ENCODE measurements at regions not wholly inside any gene's neighbourhood (a gene's known extent, or its start where the extent isn't known, plus 50 kb on each side); places are given as distances from the start of the nearest gene placed in this dataset.

DNA sequence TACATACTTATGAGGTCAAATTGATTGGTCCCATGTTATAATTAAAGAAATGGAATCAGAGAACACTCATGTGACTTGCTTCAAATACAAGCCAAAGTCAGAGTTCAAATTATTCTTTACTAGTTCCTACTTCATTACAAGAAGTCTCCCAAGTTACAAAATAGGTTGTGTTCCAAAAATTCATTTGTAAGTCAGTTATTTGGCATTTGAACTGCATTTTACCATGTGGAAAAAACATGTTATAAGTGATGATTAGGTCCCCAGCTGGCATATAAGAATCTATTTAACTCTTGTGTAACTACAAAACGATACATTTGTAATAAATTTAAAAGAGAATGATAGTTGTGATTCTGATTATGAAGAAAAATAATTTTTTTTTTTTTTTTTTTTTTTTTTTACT is 124.1 kb downstream of the DISP1 start:
- no peak overlapping the region for H3K27ac ChIP-seq
- H3K36me3 ChIP-seq = no peaks in the 10 kb centered on the region
- H3K9me3 ChIP-seq (ENCODE audit: severe bottlenecking) = no peaks in the 10 kb centered on the region
- no peak for DNase-seq
- TF ChIP-seq, protein P1, sequence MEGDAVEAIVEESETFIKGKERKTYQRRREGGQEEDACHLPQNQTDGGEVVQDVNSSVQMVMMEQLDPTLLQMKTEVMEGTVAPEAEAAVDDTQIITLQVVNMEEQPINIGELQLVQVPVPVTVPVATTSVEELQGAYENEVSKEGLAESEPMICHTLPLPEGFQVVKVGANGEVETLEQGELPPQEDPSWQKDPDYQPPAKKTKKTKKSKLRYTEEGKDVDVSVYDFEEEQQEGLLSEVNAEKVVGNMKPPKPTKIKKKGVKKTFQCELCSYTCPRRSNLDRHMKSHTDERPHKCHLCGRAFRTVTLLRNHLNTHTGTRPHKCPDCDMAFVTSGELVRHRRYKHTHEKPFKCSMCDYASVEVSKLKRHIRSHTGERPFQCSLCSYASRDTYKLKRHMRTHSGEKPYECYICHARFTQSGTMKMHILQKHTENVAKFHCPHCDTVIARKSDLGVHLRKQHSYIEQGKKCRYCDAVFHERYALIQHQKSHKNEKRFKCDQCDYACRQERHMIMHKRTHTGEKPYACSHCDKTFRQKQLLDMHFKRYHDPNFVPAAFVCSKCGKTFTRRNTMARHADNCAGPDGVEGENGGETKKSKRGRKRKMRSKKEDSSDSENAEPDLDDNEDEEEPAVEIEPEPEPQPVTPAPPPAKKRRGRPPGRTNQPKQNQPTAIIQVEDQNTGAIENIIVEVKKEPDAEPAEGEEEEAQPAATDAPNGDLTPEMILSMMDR (IDR thresholded peaks at IDR 0.05; ENCODE audit: low read depth, low read length) = no peak
- H3K27me3 ChIP-seq (ENCODE audit: insufficient read depth, low read depth, severe bottlenecking) = no peaks in the 10 kb centered on the region
- no peak overlapping the region for H3K4me3 ChIP-seq (ENCODE audit: low read depth, low read length)

DNA sequence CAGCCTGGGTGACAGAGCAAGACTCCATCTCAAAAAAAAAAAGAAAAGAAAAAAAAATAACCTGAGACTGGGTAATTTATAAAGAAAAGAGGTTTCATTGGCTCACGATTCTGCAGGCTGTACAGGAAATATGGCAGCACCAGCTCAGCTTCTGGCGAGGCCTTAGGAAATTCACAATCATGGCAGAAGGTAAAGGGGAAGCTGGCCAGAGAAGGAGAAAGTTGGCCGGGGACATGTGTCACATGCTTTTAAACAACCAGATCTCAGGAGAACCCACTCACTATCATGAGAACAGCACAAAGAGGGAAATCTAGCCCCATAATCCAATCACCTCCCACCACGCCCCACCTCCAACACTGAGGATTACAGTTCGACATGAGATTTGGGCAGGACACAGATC is 125.3 kb downstream of the DISP1 start:
- H3K9me3 ChIP-seq (ENCODE audit: severe bottlenecking) = no peaks in the 10 kb centered on the region

DNA sequence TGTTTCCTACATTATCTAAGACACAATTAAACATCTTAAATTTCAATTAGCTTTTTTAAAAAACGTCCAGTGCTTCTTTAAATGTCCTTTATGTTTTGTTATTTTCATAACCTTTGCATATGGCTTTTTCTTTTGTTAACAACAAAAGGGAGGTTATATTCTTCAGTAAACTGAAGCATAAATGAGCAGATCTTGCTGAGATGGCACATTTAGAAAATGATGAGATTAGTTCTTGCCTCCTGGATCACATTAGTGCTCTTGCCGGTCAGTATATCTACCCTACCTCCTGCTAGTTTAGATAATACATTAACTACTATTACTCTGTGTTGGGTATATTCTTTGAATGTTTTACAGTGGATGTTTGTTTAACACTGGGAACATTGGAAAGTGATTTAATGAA is 126.1 kb downstream of the DISP1 start:
- H3K27ac ChIP-seq = no peak overlapping the region
- H3K36me3 ChIP-seq = no peaks in the 10 kb centered on the region
- H3K9me3 ChIP-seq (ENCODE audit: severe bottlenecking) = no peaks in the 10 kb centered on the region
- DNase-seq = no peak
- H3K4me3 ChIP-seq (ENCODE audit: low read depth, low read length) = no peak overlapping the region
- TF ChIP-seq, protein P1 (IDR thresholded peaks at IDR 0.05; ENCODE audit: low read depth, low read length) = no peak
- no peaks in the 10 kb centered on the region for H3K27me3 ChIP-seq (ENCODE audit: insufficient read depth, low read depth, severe bottlenecking)

More for the DNA sequence above, 125.3 kb downstream of the DISP1 start:
- no peaks in the 10 kb centered on the region for H3K36me3 ChIP-seq
- DNase-seq = no peak
- H3K27ac ChIP-seq = no peak overlapping the region
- TF ChIP-seq, protein P1 (IDR thresholded peaks at IDR 0.05; ENCODE audit: low read depth, low read length) = no peak
- H3K4me3 ChIP-seq (ENCODE audit: low read depth, low read length) = no peak overlapping the region
- H3K27me3 ChIP-seq (ENCODE audit: insufficient read depth, low read depth, severe bottlenecking) = no peaks in the 10 kb centered on the region

DNA sequence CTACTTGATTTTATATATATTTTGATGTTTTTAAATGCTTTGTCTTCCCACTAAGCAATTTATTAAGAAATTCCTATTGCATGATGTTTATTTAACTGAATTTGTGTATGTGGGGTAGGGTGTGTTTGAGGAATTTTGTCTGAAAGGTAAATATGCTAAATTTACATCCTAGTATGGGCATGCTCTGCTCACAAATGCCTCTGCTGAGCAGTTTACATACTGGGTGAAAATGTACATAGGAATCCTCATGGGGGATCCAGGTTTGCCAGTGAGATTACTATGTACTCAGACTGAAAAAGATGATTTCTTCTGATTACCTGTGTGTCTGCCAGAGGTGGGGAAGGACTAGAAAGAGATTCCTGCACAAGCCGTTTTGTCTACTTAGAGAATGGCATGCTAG is 126.6 kb downstream of the DISP1 start:
- Histone ChIP-seq H3K4me3 (ENCODE audit: low read depth, low read length) (no peak overlapping the region), H3K36me3 (no peaks in the 10 kb centered on the region), H3K27me3 (ENCODE audit: insufficient read depth, low read depth, severe bottlenecking) (no peaks in the 10 kb centered on the region), H3K27ac (no peak overlapping the region), H3K9me3 (ENCODE audit: severe bottlenecking) (no peaks in the 10 kb centered on the region)
- no peak for DNase-seq
- TF ChIP-seq, protein P1 (IDR thresholded peaks at IDR 0.05; ENCODE audit: low read depth, low read length) = no peak

DNA sequence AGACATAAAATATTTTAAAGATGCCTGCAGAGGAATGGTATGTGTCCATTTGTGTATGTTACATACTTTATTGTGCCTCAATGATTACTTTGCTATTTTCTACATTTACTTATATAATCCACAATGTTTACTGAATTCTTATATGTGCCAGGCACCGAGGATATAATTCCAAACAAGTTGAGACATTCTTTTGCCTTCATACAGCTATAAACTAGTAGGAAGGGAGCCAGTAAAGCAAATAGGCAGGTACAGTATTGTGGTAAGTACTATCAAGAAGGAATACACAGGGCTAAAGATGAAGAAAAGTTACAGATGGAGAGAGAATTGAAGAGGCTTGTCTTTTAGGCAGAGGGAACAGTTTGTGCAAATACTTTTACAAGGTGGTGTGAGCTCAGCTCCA is 131.6 kb downstream of the DISP1 start:
- H3K27ac ChIP-seq = no peak overlapping the region
- H3K27me3 ChIP-seq (ENCODE audit: insufficient read depth, low read depth, severe bottlenecking) = no peaks in the 10 kb centered on the region
- TF ChIP-seq, protein P1 (IDR thresholded peaks at IDR 0.05; ENCODE audit: low read depth, low read length) = no peak
- H3K4me3 ChIP-seq (ENCODE audit: low read depth, low read length) = no peak overlapping the region
- no peak for DNase-seq
- H3K9me3 ChIP-seq (ENCODE audit: severe bottlenecking) = no peaks in the 10 kb centered on the region
- no peaks in the 10 kb centered on the region for H3K36me3 ChIP-seq

DNA sequence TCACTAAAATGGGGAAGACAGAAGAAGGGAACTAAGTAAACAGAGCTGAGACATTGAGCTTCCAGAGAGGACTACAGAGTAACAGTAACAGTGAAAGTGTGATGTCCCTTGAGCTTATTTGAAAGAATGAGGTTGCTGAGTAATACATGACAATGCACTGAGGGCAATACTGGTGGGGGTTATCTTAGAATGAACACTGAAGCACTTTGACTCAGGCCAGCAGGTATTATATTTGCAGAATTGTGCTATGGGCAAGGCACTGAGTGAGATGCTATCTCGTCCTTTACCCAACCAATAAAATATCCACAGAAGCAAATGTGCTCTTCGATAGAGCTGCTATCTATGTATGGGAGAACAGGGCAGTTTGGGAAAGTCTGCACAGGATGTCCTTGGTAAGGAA is 133.2 kb downstream of the DISP1 start:
- Histone ChIP-seq H3K27ac (no peak overlapping the region), H3K9me3 (ENCODE audit: severe bottlenecking) (no peaks in the 10 kb centered on the region), H3K4me3 (ENCODE audit: low read depth, low read length) (no peak overlapping the region), H3K27me3 (ENCODE audit: insufficient read depth, low read depth, severe bottlenecking) (no peaks in the 10 kb centered on the region), H3K36me3 (no peaks in the 10 kb centered on the region)
- DNase-seq = no peak
- TF ChIP-seq, protein P1 (IDR thresholded peaks at IDR 0.05; ENCODE audit: low read depth, low read length) = no peak

Measured in WERI-Rb-1 (cell line).